GM21717 (cell line): ENCODE measurements at regions not wholly inside any gene's neighbourhood (a gene's known extent, or its start where the extent isn't known, plus 50 kb on each side); places are given as distances from the start of the nearest gene placed in this dataset.

ENCODE experiments used
- ATAC-seq: cut with Tn5 transposase; IDR thresholded peaks from one replicate; pipeline ENCODE4 v1.9.1; 2021; ENCODE audit warnings: mild to moderate bottlenecking, moderate library complexity; ENCODE audit not compliant: unreplicated experiment

DNA sequence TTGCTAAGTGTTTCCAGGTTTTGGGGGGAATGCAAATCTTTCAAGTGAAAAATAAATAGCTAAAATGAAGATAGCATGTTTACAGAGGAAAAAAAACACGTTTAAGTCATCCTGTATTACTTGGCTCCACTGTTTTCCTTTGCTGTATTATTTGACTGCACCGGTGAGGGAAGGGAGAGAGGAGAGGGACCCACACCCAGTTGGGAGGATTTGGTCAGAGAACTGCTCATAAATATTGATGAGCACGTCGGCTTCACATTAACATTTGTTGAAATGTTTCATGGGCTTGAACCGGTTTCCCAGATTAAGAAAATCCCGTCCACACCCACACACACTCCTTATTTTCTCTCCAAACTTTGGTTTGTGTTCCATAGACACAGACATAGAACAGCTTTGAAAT, 493.8 kb upstream of the MGMT start:
- ATAC-seq: no peak

DNA sequence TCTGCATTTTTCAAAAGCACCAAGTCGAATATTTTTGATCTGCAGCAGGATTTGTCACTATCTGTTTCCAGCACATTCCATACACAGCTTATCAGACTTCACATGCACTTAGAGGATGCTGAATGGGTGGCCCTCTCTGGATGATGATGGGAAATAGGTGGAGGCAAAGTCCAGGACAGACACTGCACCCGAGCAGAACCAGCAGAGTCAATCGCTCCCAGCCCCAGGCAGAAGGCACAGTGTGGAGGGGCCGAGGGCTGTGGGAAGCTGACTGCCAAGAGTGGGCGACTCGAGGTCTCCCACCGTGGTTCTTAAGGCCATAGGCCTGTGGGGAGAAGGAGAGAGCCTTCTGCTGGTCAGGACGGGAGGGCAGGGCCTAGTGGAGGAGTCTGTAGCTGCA, 490.2 kb upstream of the MGMT start:
- ATAC-seq: no peak

DNA sequence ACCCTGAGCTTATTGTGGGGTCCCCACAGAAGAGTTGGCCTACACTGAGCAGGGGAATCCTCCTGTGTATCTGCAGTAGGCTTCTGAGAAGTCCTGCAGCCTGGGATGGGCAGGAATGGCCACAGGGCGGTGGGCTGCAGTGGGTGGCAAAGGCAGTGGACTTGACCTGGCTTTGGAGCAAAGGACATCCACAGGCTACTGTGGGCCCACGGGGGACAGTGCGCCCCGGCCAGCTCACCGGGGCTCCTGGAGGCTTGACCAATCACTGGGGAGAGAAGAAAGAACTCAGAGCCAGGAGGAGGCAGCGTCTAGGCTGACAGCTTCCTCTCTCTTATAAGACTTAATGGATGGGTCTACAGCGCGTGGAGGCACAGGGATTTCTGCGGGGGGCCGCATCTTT, 488.8 kb upstream of the MGMT start:
- ATAC-seq: no peak

DNA sequence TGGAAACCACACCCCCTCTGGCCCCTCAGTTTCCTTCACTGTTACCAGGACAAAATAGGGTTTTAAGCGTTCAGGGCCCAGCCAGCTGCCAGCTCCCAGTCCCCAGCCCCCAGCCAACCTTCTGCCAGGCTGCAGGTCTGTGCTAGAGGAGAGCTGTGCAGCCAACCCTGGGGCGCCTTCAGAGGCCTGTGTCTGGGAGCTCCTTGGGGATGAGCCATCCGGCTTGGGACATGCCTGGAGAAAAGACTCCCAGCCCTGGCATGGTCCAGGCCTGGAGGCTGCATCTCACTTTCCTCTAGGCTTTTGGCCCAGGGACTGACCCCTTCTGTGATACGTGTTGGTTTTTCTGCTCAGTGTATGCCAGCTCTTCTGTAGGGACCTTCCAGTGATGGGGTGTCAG, 487.6 kb upstream of the MGMT start:
- no peak for ATAC-seq

DNA sequence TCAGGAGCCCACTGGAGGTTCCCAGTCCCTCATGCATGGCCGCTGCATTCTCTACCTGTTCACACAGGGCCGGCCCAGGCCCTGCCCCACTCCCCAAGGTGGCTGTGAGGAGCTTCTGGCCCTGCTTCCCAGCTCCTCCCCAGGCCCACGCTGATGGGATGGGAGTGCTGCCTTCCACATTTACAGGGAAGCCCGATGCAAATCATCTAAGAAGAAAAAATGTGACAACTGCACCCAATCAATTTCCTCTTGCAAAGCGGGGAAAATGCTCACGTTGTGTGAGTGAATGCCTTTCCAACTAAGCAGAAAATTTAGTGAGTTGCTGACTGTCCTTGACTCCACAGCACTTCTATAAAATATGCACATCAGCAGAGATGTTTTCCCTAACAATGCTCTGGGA, 485.8 kb upstream of the MGMT start:
- ATAC-seq: no peak

DNA sequence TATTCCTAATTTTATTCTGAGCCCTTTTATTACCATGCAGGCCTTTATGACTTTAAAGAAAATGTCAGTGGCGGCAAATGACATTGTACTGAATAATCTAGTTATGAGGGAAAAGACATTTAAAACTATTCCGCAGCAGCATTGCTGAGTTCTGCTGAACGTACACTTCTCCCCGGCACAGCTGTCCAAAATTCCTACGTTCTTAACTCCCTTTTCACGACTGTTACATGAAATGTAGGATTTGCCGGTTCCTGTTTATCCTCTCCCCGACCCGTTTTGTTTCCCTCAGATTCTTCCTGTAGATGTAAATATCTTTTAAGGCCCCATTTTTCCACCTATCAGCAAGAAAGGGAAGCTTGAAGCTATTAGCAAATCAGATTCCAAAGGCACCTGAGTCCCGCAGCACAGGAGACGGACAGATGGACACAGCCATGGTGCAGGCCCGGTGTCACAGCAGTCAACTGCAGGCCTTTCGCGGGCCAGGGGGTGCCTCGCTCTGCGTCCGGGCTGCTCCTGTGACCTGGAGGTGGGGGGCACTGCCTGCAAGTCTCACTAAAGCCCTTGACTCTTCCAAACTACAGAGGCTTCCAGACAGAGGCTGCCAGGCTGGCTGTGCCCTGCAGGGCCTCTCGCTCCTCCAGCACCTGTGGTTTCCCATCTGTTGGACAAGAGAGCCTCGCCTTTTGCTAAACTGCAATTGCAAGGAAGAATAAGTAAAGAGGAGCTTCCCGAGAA, 485.0 kb upstream of the MGMT start:
- no peak for ATAC-seq

DNA sequence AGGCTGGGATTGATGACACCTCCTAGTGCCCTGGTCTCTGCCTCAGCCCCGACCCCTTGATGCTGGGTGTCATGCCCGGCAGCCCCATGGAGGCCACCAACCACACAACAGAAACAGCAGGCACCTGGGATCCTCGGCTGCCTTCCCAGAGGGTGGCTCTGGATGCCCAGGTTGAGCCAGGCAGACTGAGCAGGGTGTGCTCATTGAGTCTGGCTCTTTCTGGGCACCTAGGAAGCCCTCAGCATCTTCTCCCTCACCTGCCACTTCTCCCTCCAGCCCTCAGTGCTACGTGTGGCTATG, 484.5 kb upstream of the MGMT start:
- ATAC-seq: no peak

DNA sequence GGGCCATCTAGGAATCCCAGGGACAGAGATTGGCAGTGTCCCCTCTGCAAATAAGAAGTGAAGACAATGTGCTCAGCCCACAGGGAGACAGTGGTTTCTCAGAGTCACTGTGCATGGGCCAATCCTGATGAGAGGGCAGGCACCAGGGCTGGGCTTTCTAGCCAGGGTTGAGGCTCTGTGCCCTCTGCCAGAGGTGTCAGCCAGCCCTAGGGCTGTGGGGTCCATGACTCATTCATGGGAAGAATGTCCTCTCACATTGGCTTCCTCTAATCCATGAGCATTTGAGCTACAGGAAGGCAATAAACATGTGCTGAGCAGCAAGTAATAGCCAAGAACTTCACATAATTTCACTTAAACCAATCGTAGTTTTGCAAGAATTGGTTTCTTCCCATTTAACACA, 482.0 kb upstream of the MGMT start:
- ATAC-seq: no peak

DNA sequence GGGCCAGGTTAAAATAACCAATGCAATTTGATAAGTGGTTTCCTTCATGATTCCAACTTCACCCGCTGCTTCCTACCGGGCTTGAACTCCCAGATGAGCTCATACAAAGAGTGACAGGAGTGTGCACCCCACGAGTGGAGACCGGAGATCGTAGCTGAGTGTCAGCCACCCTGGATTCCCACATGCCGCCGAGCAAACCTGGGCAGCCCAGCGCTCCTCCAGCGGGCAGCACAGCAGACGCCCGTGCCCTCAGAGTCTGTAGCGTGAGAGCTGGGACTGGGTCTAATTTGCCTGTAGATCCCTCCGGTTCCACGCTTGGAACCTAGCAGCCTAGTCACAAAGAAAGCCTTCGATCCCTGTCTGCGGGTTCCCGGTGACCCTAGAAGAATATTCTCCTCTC, 476.1 kb upstream of the MGMT start:
- ATAC-seq: no peak

DNA sequence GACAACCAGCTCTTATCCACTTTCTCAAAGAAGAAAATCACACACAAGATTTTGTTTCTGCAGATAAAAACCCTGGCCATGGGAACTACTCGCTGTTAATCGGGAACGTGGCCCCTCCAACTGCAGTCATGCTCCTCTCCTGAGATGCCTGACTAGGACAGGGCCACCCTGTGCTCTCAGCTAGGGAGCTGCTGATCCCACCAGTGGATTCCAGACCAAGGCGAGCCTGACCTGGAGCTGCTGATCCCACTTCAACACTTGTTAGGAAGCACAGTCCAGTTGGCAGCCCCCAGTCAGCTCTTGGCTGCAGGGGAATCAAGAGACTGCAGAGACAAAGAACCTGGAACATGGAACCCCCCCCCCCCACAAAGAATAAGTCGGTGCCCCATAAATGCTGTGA, 474.3 kb upstream of the MGMT start:
- ATAC-seq: no peak

DNA sequence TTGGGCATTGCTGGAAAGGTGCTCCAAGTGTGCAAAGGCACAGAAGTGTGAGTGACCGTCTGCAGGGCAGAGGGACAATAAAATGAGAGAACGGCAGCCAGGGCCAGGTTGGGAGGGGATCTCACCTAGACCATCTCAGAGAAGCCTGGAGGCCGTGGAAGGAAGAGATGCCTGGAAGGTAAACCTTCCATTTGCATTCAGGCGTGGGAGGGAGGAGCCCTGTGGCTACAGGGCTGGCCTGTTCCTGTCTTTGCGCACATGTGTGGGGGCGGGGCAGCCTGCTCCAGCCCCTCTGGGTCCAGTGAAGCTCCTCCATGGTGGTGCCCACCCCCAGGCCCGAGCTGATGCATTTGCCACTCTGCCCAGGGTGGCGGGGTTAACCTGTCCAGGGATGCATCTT, 473.6 kb upstream of the MGMT start:
- ATAC-seq: no peak

DNA sequence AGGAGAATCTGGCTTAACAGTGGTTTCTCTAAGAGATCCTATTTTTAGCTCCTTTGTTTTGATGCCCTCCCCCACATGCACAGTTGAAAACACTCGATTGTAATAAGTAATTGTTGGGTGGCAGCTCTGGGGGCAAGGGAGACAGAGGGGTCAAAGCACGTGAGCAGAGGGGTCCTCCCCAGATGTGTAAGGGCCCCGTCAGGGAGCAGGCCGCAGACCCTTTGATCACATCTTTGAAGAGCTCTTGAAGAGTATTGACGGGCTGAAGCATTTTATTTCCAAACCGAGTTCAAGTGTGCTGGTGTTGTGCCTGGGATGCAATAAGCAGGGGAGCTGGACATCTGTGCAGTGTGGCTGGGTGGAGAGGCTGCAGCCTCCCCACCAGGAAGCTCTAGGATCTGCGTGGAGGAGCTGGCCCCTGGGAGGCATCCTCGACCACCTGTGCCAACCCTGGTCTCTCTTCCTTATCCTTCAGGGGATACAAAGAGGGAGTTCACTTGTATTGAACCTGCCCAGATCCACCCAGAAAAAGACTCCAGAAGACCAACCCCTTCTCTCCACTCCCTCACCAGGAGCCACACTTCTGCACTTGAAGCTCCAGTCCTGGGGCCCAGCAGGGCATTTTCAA, 473.0 kb upstream of the MGMT start:
- no peak for ATAC-seq

DNA sequence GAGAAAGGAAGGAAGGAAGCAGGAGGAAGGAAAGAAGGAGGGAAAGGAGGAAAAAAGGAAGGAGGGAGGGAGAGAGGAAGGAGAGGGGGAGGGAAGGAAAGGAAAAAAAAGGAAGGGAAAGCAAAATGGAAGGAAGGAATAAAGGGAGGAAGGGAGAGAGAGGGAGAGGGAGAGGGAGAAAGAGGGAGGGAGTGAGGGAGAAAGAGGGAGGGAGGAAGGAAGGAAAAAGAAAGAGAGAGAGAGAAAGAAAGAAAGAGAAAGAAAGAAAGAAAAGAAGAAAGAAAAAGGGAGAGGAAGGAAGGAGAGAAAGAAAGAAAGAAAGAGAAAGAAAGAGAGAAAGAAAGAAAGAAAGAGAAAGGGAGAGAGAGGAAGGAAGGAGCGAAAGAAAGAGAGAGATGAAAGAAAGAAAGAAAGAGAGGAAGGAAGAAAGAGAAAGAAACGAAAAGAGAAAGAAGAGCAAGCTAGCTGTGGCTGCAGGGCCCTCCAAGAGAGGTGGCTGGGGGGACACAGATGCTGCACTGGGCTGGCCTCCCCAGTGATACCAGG, 472.4 kb upstream of the MGMT start:
- no peak for ATAC-seq

DNA sequence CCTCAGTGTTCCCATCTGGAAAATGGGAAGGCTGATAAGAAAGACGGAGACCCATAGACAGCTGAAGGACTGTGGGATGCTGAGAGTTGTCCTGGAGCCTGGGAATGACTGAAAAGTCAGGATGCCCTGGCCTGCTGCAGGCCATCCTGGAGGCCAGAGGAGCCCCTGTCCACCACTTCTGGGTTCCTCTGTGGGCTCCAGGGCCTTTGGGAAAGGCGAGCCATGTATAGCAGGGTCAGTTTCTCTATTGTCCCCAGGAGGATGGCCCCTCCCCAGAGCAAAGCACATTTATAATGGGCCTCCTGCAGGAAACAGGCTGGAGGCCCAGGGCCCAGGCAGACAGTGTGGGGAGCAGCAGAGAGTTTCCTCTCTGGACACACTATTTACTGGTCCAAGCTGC, 471.4 kb upstream of the MGMT start:
- ATAC-seq: no peak

DNA sequence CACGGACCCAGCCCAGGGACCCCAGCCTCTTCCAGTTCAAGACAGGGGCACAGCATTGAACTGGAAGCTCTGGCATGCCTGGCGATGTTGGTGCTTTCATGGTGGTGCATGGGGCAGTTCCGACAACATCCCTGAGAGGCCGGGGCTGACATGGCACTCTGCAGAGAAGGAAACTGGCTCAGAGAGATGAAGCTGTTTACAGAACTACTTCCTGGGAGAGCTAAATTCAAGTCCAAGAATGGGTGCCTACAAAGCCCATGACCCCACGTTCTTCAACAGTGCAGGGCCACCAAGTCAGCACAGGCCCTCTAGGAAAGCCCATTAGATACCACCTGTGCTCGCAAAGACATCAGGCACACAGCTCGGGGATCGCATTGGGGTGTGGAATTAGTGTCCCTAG, 470.9 kb upstream of the MGMT start:
- no peak for ATAC-seq

DNA sequence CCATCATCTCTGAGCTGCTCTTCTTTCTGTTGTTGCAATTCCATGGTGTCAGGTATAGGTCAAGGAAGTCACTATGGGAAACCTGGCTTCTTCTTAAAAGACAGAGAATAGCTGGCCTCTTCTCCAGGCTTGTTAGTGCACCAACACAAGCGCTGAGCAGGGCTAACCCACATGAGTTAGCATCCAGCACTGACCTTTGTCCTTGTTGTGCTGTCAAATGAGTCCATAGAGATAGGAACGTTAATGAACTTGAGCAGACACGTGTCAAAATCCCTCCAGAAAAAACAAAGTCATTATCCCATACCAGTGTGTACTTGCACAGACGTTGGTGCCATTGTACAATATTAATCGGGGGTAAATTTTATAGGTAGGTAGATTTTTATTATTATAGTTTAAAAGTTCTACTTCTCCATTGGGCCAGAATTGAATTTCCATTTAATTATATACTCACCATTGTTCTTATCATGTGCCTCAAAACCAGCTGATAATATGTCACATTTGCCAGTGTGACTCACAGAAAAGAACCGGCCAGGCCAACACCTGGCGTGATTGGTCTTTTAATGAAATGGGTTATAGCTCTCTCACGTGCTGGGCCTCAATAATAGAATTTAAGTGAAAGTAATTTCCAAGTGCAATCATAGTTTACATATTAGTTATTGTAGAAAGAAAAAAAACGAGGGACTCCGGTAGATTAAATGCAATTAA, 468.8 kb upstream of the MGMT start:
- ATAC-seq: no peak

DNA sequence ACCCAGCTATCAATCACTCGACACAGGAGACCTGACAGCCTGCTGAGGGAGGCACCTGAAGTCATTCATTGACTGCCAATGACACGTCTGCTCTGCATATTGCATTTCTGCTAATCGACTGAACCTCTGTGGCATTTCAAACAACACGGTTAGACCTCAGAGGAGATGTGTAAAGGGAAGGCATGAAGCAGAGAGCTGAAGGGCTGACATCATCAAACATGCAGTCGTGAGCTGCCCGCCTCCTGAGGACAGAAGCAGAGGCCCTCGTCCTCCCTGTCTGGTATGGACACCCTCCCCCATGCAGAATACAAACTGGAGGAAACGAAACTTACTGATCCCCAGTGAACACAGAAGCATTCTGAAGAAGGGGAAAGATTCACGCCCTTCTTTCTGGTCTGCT, 462.6 kb upstream of the MGMT start:
- ATAC-seq: no peak

DNA sequence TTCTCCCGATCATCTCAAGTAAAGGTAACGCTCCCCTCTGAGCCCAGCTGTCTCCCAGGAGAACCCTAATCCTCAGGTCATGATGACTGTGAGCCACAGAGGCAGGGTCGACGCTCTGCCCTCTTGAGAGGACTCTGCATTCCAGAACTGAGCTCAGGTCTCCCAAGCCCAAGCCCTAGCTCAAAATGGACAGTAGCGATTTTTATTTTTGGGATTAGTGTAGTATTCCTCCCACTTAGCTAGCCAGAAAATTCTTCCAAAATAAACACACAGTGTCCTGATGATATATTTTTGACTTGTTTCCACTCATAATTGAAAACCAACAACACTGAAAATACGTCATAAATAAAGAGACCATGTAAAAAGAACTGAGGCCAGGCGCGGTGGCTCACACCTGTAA, 462.0 kb upstream of the MGMT start:
- no peak for ATAC-seq

DNA sequence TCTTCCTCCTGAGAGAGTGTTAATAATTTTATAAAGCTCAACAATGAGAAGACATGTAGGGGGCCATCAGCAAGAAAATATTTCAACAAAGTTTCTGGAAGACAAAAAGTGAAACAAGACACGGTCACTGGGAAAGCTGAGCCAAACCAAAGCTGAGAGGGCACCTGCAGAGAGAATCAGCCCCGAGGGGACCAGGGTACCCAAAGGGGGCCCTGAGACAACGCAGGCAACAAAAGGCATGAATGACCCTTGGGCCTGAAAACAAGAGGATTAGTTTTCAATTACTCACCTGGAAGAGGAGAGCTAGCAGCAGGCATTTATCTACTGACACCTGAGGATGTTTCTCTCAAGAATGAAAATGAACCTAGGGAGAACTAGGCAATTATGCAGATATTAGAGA, 461.2 kb upstream of the MGMT start:
- no peak for ATAC-seq

DNA sequence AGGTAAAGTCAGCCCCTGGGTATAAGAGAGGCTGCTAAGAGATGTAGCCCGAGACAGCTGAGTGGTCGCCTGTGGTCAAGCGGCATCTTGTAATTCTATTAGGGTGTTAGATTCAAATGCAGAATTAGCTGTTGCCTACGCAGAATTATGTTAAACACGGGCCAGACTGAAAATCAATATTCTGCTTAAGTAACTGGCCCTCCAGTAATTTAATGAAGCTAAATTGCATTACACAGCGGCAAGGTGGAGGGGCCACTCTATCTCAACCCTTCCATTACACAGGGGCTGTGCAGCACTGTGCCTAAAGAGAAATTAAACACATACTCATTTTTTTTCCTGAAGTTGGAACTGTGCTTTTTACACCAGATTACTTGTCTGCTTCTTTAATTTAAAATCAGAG, 448.5 kb upstream of the MGMT start:
- no peak for ATAC-seq

DNA sequence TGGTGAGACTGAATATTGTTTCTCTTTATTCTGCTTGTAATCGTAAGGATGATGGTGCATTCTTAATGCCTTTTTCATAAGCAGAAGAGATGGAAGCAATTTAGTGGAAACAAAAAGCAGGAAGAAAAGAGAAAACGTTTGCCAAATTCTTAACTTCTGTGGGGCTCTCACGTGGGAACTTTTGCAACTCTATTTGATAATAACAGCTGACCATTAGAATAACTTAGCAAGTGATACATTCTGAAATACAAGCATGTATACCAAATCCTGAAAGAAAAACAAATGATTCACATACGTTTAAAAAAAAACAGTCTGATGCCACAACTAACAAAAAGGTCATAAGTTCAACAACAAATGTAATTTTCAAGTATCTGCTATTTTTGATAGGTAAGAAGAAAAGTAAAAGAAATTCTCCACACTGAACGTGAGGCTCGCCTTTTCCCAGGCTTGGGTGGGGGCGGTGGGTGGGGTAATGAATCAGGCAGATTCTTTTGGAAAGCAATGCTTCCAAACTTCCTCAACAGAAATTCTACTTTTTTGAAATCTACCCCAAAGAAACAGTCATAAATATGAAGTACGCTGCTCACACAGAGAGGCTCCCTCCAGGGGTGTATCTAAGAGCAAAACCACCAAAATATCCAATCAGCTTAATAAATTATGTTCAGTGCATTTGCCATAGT, 446.2 kb upstream of the MGMT start:
- ATAC-seq: no peak
